Putamen (tissue), 1 donor: ENCODE measurements at regions not wholly inside any gene's neighbourhood (a gene's known extent, or its start where the extent isn't known, plus 50 kb on each side); places are given as distances from the start of the nearest gene placed in this dataset.
A peak's percentile ranks its signal among the peaks of the same experiment; 100 is the strongest.

Experiments
- DNase-seq: peaks from one replicate; pipeline ENCODE4 v3.0.0-alpha.2; 2016; ENCODE audit warnings: low spot score

DNA sequence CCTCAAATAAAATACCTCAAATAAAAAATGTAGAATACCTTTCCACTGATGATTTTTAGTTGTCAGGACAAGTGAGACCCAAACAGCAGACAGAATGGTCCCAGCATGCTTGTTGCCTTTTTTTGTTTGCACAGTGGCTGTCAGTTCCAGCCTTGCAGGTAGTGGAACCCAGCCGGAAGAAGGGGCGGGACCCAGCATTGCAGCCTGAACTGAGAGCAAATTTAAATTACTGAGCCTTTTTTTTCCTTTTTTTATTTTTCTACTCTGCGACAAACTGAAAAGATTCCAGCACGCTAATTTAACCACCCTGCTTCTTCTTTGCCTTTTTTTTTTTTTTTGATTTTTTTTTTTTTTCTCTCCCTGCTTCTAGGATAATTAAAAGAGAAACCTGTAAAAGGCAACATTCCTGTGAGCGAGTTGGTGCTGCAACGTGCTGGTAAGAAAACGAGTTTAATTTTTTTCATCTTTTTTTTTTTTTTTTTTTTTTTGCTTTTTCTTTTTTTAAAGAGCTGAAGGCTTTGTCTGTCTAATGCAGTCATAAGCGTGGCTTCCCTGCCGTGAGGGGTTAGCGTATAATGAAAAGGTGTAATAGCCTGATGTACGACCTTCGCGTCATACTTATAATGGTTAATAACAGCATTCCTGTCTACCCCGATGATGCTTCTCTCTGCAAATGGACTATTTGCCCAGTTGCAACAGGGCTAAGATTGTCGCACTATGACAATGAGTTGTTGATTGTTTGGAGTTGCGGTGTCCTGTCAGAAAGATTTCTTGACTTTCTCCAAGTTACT, 555.3 kb upstream of the CELF2 start:
- no peak for DNase-seq

DNA sequence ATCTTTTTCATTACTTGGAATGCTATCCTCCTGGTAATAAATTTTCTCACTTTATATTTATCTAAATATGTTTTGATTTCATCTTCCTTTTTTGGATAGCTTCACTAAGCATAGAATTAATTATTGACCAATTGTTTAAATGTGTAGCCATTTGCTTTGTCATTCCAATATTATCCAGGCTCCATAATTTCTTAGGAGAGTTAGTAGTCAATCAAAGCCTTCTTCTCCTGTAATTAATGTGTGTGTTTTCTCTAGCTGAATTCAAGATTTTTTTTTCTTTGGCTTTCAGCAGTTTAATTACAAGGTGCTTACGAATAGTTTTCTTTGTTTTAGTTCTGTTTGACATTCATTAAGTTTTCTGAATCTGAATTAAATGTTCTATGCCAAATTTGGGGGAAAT, 545.9 kb upstream of the CELF2 start:
- no peak for DNase-seq

DNA sequence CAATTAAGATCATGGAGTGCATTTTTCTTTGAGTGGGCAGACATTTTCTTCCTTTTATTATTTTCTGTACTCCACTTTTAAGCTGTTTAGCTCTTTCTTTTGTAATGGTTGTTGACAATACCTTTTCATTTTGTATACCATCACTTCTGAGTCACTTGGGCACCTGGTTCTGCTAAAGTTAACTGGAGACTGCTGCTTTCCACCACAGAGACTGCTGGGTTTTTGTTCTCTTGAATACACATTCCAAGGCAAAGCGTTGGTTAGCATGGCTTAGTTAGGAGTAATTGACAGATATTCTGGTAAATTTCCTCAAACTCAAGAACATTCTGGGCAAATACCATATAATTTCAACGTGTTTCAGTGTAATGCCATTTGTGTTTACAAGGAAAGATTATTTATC, 541.9 kb upstream of the CELF2 start:
- no peak for DNase-seq

DNA sequence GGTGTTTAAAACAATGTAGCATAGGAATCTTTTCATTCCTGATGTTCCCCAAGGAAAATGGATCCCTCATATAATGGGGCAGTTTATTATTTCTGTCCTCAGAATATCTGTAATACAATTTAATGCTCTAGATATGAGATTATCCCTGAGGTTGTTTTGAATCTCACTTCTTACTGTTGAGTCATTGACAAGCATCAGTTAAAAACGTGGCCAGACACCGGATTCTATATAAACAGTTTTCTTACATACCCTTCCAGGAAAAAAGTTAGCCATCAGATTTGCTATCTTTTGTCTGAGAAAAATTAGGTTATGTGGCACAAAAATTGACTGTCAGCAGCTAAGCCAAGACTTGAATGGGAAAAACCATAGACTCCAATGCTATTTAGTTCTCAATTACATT, 539.8 kb upstream of the CELF2 start:
- DNase-seq: no peak

DNA sequence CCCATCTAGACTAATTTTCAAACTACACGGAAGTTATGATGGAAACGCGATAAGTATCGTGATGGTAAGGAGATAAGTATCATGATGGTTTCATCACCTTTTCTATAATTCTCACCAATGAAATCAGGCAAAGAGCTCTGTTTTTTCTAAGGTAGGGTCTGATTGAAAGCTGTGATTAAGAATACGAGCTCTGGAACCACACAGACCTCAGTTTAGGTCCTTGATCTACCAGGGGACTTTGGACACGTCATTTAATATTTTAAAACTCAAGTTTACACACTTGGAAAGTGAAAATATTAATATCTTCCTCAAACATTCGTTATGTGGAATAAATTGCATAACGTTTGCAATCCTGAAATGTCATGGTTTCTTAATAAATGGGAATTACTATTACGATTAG, 538.2 kb upstream of the CELF2 start:
- no peak for DNase-seq

DNA sequence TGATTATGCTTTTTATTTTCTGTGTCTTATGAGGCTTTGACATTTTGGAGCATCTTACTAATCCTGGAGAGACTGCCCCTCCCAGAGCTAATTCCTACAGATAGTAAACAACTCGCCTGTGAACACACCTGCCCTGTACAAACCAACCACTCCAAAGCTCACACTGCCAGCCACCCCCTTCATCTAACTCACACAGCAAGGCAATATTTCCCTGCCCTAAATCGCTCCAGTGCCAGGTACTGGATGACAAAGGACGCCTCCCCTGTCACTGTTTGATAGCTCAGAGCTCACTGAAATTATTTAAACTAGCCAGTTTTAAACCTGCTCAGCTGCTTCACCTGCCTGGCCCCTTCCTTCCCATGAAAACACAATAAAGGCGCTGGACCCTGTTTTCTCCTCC, 535.1 kb upstream of the CELF2 start:
- no peak for DNase-seq

DNA sequence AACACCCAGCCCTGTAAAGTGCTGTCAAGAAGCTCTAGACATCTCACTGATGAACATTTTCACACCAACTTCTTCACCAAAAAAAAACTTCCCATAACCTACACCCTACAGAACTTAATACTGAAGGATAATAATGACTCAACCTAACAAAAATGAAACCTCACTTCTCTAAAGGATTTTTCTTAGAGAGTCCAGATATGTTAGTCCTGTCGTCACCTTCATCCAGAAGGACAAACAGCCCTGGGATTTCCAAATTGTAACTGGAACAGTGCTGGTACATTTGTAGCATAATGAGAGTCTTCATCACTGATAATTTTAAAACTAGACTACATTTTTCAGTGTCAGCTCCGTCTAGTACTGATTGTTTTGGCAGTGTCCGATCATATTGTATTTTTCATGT, 528.6 kb upstream of the CELF2 start:
- DNase-seq: no peak

DNA sequence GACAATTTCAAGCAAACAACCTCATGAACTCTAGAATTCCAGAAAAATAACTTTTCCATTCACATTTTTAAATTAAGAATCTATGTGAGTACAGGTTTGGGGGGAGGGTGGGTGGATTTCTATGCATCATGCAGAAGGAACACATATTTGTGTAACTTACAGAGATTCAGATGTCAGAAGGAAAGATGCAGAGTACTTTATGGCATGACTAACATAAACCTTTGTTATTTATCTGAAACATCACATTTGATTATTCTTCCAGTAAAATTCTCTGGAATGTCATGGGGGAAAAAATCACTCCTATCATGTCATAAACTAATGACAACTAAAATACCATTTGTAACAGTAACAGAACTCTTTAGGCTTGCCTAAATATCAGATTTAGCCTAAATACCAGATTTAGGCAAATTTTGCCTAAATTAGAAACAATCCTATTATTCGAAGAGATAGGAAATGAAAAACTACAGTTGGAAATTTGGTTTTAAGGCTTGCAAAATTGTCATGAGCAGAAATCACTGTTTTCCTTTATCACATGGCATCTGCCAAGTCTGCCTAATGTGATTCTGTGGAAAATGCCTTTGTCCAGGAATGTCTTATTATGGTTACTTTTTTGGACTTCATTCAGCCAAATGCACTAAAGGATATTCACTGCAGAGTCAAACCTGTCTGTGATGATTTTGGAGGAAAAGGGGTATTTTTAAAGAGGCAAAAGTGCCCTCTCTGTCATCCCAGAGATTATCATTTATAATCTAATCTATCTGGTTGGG, 527.7 kb upstream of the CELF2 start:
- no peak for DNase-seq

DNA sequence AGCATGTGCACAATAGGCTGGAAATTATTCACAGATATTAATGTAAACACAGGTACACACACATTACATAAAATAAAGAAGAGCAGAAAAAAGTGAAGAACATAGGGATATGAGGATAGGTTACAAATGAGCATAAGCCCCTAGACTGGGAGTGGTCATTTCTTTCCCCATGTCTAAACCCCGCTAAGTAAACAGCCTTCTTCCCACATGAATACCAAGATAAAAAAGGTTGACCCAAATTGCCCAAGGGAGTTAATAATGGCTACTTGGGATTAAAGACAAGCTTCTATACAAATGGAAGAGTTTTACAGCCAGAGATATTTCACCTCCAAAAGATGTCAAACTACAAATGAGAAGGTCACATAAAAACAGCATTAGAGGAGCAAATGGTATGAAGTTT, 527.1 kb upstream of the CELF2 start:
- DNase-seq: no peak

DNA sequence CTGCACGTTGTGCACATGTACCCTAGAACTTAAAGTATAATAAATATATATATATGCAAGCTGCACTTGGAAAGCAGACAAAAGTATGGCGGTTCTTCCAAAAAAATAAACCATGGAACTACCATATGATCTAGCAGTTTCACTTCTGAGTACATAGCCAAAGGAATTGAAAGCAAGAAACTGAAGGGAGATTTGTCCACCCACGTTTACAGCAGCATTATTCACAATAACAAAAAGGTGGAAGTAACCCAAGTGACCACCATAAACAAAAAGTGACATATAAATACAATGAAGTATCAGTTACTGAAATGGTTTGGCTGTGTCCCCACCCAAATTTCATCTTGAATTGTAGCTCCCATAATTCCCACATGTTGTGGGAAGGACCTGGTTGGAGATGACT, 525.3 kb upstream of the CELF2 start:
- DNase-seq: no peak

DNA sequence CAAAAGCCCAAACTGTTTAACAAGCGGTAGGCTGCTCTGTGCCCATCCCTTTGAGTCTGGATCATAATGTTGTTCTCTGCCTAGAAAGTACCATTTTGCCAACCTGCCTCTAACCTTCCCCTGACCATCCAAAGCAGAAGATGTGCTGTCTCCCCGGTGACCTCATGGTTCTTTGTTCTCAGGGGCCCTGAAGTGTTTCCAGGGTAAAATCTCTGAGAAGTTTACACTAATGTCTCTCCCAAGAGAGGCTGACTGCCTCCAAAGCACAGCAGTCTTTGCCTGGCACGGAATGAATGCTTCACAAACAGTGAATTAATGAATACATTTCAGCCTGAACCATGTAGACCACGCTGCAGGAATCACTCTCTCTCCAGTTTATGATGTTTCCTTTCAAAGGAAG, 523.8 kb upstream of the CELF2 start:
- DNase-seq: no peak

DNA sequence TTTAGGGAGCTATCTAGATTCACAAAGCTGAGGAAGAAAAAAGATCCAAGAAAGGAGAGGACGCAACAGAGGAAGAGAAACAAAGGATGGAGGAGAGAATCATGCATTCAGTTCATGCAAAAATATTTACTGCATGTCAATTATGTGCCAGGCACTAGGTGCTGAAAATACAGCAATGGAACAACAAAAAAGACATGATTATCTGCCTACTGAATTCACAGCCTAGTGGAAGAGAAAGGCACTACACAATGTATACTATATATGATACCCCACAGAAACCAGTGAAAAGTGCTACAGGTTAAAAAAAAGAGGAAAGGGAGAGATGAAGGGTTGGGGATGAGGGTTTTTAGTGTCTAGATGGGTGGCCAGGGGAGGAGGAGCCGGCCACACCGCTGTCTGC, 520.4 kb upstream of the CELF2 start:
- no peak for DNase-seq

DNA sequence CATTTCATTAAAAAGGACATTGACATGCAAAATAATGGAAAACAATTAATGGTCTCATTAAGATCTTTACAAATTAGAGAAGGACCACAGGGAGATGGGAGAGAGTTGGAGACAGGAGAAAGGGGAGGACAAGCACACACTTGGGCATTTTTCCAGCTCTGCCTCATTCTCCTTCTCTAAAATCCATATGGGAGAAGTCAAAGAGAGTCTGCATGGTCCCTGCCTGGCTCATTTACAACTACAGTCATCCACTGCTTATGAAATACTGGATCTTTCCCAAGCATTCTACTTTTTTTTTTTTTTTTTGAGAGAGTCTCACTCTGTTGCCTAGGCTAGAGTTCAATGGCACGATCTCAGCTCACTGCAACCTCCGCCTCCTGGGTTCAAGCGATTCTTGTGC, 518.9 kb upstream of the CELF2 start:
- DNase-seq: no peak

DNA sequence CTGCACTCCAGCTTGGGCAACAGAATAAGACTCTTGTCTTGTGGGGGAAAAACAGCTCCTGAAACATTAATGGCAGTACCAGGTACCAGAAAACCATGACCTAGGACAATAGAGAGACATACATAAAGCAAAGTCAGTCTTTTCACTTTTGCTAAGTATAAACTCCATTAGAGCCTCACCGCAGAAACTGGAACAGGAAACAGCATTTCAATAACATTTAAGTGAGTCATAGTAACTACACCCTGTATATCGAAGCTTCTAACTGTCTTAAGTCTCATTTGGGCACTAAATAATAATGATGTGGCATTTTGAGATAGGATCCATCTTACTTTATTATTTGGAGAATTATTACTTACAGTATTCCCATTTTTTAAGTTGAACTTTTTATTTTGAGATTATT, 517.8 kb upstream of the CELF2 start:
- DNase-seq: no peak

DNA sequence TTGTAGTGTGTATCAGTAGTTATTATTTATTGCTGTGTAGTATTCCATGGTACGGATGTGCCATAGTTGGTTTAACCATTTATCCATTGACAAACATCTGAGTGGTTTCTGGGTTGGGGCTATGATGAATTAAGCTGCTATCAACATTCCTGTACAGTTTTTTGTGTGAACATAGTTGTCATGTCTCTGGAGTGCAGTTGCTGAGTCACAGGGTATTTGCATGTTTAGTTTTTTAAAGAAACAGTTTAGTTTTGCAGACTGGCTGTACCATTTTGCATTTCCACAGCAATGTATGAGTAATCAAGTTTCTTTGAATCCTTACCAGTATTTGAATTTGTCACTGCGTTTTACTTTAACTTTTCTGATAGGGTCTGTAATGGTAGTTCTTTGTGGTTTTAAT, 516.7 kb upstream of the CELF2 start:
- DNase-seq: no peak

DNA sequence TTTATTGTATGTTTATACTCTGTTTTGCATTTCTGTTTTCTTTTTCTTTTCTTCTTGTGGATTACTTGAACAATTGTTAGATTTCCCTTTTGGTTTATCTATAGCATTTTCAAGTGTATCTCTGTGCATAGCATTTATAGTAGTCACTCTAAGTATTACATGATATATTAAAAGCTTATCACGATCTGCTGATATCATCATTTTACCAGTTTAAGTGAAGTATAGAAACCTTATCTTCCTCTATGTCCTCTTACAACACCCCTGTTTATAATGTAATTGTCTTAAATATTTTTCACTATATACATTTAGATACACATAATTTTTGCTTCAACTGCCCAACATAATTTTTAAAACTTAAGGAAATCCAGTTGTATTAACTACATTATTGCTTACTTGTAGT, 513.9 kb upstream of the CELF2 start:
- no peak for DNase-seq

DNA sequence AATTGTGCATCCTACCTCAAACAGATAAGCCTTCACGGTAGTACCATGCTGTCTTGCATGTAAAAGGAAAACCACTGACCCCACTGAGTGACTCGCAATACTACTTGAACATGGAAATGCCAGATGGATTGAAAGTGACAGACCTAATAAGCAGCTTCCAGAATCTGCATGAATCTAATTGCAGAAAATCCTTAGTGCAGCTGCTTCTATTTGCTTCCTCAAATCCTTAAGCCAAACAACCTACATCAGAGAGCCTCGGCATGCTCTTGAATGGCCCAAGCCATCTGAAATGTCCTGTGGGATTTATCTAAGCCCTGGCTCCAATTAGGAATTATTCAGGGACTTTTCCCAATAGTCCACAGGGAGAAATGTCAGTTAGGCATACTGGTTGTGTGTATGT, 509.5 kb upstream of the CELF2 start:
- DNase-seq: no peak

DNA sequence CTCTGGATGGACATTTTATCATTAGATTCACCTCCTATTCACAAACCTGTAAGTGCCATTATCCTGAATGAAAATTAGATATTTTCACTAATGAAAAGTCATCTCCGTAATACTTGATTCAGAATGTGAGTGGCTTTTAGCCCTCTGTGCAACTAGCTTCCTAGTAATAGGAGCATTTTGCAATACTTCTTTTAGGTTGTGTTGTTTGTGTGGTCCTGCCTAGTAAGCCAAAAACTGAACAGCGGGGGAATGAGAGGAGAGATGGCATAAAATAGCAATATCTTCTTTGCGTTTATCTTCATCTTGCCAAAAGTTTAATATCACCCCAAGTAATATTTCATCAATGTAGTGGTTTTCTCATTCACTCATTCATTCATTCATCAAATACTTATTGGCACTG, 507.5 kb upstream of the CELF2 start:
- no peak for DNase-seq

DNA sequence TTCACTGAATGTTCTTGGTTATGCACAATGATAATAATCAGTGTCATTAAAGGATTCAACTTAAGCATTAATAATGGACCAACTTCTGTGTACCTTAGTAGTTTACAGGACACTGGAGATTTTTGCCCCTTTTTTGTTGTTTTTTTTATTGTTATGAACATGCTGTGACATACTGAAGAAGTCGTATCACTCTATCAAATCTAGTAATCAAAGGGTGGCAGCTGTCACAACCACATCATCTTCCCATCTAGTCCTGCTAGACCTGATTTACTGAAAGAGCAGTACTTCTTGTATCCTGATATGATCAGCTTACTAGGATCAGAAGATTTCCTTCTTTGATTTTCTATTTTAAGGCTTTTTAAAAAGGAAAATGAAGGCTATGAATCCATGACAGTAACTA, 504.6 kb upstream of the CELF2 start:
- no peak for DNase-seq

DNA sequence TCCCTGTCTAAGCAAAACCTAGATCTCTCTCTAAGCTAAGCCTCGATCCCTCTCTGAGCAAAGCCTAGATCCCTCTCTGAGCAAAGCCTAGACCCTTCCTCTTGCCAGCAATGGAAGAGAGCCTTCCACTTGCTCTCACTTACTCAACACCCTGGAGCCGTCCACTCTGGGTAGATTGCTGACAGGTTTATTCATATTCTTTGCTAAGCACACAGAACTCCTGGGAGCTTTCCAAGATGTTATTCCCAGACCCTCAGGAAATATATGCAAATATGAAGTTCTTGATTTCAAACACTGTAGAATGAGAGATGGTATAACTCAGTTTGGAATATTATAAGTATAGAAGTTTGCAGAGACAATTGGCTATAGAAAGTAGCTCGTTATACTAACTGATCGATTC, 503.8 kb upstream of the CELF2 start:
- no peak for DNase-seq

DNA sequence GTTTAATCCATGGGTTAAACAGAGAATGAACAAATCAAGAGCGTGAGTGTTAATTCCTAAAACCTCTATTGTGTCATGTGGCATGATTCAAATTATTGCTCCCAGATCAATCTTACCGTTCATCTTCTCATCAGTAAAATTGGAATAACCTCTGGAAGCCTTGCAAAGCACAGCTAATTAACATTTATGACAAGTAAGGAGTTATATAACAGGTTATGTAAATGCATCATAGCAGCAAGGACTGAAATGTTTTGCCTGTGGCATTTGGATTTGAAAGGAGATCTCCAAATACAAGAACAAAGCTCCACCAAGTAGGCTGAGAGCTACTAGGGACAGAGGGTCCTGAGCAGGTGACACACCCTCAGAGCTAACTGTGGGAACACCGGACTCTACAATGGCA, 502.9 kb upstream of the CELF2 start:
- peak; percentile 58 for DNase-seq

DNA sequence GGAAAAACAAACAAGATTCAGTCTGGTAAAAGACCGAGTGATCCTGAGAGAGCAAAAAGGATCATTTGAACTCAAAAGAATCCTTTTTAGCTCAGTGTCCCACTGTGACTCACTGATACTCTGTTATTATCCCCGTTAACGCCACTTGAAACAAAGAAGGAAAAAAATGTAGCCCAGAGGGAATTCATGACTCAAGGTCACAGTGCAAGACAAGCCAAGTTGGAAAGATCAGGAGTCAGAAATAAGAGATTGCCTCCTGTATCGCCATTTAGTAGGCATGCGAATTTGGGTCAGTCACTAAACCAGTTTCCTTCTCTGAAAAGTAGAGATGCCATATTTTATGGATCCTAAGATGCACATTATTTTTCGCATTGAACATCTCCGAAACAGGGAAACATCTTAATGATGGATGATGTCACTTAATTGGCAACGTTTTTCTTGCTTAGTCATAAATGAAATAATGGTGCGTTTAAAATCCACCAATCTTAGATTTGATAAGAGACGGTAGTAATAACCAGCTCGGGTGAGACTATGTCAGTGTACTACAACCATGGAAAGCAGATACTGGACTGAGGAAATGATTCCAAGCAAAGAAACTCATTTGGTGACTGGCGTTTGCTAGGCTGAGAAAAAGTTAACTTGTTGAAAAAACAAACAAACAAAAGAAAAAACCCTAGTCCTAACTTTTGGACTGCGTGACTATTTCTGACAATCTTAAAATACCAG, 502.0 kb upstream of the CELF2 start:
- no peak for DNase-seq
